Renal cortex interstitium (tissue), 11 donors: ENCODE measurements at regions not wholly inside any gene's neighbourhood (a gene's known extent, or its start where the extent isn't known, plus 50 kb on each side); places are given as distances from the start of the nearest gene placed in this dataset.
"Not testable (repeated sequence)": the region's sequence is repeated elsewhere in the genome, so short reads cannot be mapped to it uniquely, and the experiment has no call there.

Experiments used
- DNase-seq, 11 donors: peaks; one replicate each; pipeline ENCODE4 v3.0.0-alpha.2; 2013; ENCODE audit warnings: low read depth in 9 of 11, low spot score in 4 of 11; ENCODE audit errors: extremely low read depth in 1 of 11

GRCh38 chr6:3919130-3919628 is 70.0 kb downstream of the FAM50B start:
- DNase-seq = no peak

GRCh38 chr6:3919849-3920248 is 70.7 kb downstream of the FAM50B start:
- no peak for DNase-seq

GRCh38 chr6:3920321-3920720 is 71.1 kb downstream of the FAM50B start:
- no peak for DNase-seq

GRCh38 chr6:3921663-3922062 is 72.5 kb downstream of the FAM50B start:
- DNase-seq = no peak

- DNase-seq = not testable (repeated sequence)
Observed at GRCh38 chr6:3922619-3923018, 73.4 kb downstream of the FAM50B start.

GRCh38 chr6:3925223-3926149 is 76.3 kb downstream of the FAM50B start:
- DNase-seq = peak in 3 of 11 donors; percentile 40 to 46 (median 44)

GRCh38 chr6:3926150-3926482 is 76.9 kb downstream of the FAM50B start:
- DNase-seq = no peak

GRCh38 chr6:3928111-3928510 is 78.9 kb downstream of the FAM50B start:
- DNase-seq = no peak

GRCh38 chr6:3929281-3929798 is 80.2 kb downstream of the FAM50B start:
- no peak for DNase-seq

- no peak for DNase-seq
Observed at GRCh38 chr6:3937438-3937837, 88.3 kb downstream of the FAM50B start.

GRCh38 chr6:3938715-3939367 is 89.7 kb downstream of the FAM50B start:
- no peak for DNase-seq

- no peak for DNase-seq
Observed at GRCh38 chr6:3939368-3939958, 90.3 kb downstream of the FAM50B start.

GRCh38 chr6:3939964-3940363 is 90.8 kb downstream of the FAM50B start:
- no peak for DNase-seq

- no peak for DNase-seq
Observed at GRCh38 chr6:3940703-3941102, 91.5 kb downstream of the FAM50B start.

- DNase-seq = peak in 7 of 11 donors; percentile 21 to 45 (median 38)
Observed at GRCh38 chr6:3943331-3943765, 94.2 kb downstream of the FAM50B start.

- no peak for DNase-seq
Observed at GRCh38 chr6:3944246-3944645, 95.1 kb downstream of the FAM50B start.

GRCh38 chr6:3946778-3947177 is 97.6 kb downstream of the FAM50B start:
- no peak for DNase-seq

- DNase-seq = no peak
Observed at GRCh38 chr6:3948866-3949265, 99.7 kb downstream of the FAM50B start.

- DNase-seq = no peak
Observed at GRCh38 chr6:3949521-3949920, 100.3 kb downstream of the FAM50B start.

GRCh38 chr6:3956054-3956453 is 106.9 kb downstream of the FAM50B start:
- peak in 2 of 11 donors; percentile 5 to 26 for DNase-seq
